ENCODE measurements at regions not wholly inside any gene's neighbourhood (a gene's known extent, or its start where the extent isn't known, plus 50 kb on each side); places are given as distances from the start of the nearest gene placed in this dataset.

GRCh38 chr21:35325953-35326352 is 276.9 kb upstream of the RUNX1 start:
- no peak overlapping the region for H3K4me3 ChIP-seq (ENCODE audit: low read depth, low read length)
- H3K4me1 ChIP-seq (ENCODE audit: control insufficient read depth, insufficient read depth, low read length, unreplicated experiment): peaks cover 29% of the 10 kb centered on the region
- H3K36me3 ChIP-seq (ENCODE audit: insufficient read depth, low read length): no peaks in the 10 kb centered on the region
- H2AFZ ChIP-seq (ENCODE audit: low read length, unreplicated experiment): no peak overlapping the region
- no peak overlapping the region for H3K27ac ChIP-seq (ENCODE audit: low read depth, low read length)
- H3K79me2 ChIP-seq (ENCODE audit: control insufficient read depth, insufficient read depth, low read length, unreplicated experiment): no peaks in the 10 kb centered on the region
- no peaks in the 10 kb centered on the region for H3K27me3 ChIP-seq (ENCODE audit: insufficient read depth, low read length)

- Histone ChIP-seq H3K27me3 (ENCODE audit: insufficient read depth, low read length) (no peaks in the 10 kb centered on the region), H3K4me1 (ENCODE audit: control insufficient read depth, insufficient read depth, low read length, unreplicated experiment) (peaks cover 29% of the 10 kb centered on the region), H2AFZ (ENCODE audit: low read length, unreplicated experiment) (peak overlapping the region; percentile 76), H3K4me3 (ENCODE audit: low read depth, low read length) (peak overlapping the region; percentile 54), H3K27ac (ENCODE audit: low read depth, low read length) (peak overlapping the region; percentile 95), H3K36me3 (ENCODE audit: insufficient read depth, low read length) (no peaks in the 10 kb centered on the region), H3K79me2 (ENCODE audit: control insufficient read depth, insufficient read depth, low read length, unreplicated experiment) (no peaks in the 10 kb centered on the region)
Observed at GRCh38 chr21:35324372-35325220, 275.5 kb upstream of the RUNX1 start.

- Histone ChIP-seq H3K4me1 (ENCODE audit: control insufficient read depth, insufficient read depth, low read length, unreplicated experiment) (peaks cover 29% of the 10 kb centered on the region), H3K79me2 (ENCODE audit: control insufficient read depth, insufficient read depth, low read length, unreplicated experiment) (no peaks in the 10 kb centered on the region), H3K36me3 (ENCODE audit: insufficient read depth, low read length) (no peaks in the 10 kb centered on the region), H3K27me3 (ENCODE audit: insufficient read depth, low read length) (no peaks in the 10 kb centered on the region), H3K4me3 (ENCODE audit: low read depth, low read length) (peak overlapping the region; percentile 54), H3K27ac (ENCODE audit: low read depth, low read length) (peak overlapping the region; percentile 95), H2AFZ (ENCODE audit: low read length, unreplicated experiment) (peak overlapping the region; percentile 76)
Observed at GRCh38 chr21:35323947-35324346, 274.8 kb upstream of the RUNX1 start.

GRCh38 chr21:35321322-35322200 is 272.5 kb upstream of the RUNX1 start:
- no peaks in the 10 kb centered on the region for H3K79me2 ChIP-seq (ENCODE audit: control insufficient read depth, insufficient read depth, low read length, unreplicated experiment)
- no peak overlapping the region for H2AFZ ChIP-seq (ENCODE audit: low read length, unreplicated experiment)
- H3K4me3 ChIP-seq (ENCODE audit: low read depth, low read length): no peak overlapping the region
- H3K4me1 ChIP-seq (ENCODE audit: control insufficient read depth, insufficient read depth, low read length, unreplicated experiment): peaks cover 38% of the 10 kb centered on the region
- H3K36me3 ChIP-seq (ENCODE audit: insufficient read depth, low read length): no peaks in the 10 kb centered on the region
- H3K27ac ChIP-seq (ENCODE audit: low read depth, low read length): no peak overlapping the region
- H3K27me3 ChIP-seq (ENCODE audit: insufficient read depth, low read length): no peaks in the 10 kb centered on the region

- H3K36me3 ChIP-seq (ENCODE audit: insufficient read depth, low read length): no peaks in the 10 kb centered on the region
- H3K79me2 ChIP-seq (ENCODE audit: control insufficient read depth, insufficient read depth, low read length, unreplicated experiment): no peaks in the 10 kb centered on the region
- H3K4me3 ChIP-seq (ENCODE audit: low read depth, low read length): no peak overlapping the region
- H3K27ac ChIP-seq (ENCODE audit: low read depth, low read length): no peak overlapping the region
- no peak overlapping the region for H2AFZ ChIP-seq (ENCODE audit: low read length, unreplicated experiment)
- no peaks in the 10 kb centered on the region for H3K27me3 ChIP-seq (ENCODE audit: insufficient read depth, low read length)
- peaks cover 29% of the 10 kb centered on the region for H3K4me1 ChIP-seq (ENCODE audit: control insufficient read depth, insufficient read depth, low read length, unreplicated experiment)
Observed at GRCh38 chr21:35319684-35320283, 270.7 kb upstream of the RUNX1 start.

- Histone ChIP-seq H2AFZ (ENCODE audit: low read length, unreplicated experiment) (no peak overlapping the region), H3K36me3 (ENCODE audit: insufficient read depth, low read length) (no peaks in the 10 kb centered on the region), H3K27ac (ENCODE audit: low read depth, low read length) (no peak overlapping the region), H3K4me1 (ENCODE audit: control insufficient read depth, insufficient read depth, low read length, unreplicated experiment) (peaks cover 12% of the 10 kb centered on the region), H3K27me3 (ENCODE audit: insufficient read depth, low read length) (no peaks in the 10 kb centered on the region), H3K79me2 (ENCODE audit: control insufficient read depth, insufficient read depth, low read length, unreplicated experiment) (no peaks in the 10 kb centered on the region), H3K4me3 (ENCODE audit: low read depth, low read length) (no peak overlapping the region)
Observed at GRCh38 chr21:35316933-35317332, 267.8 kb upstream of the RUNX1 start.

- no peaks in the 10 kb centered on the region for H3K36me3 ChIP-seq (ENCODE audit: insufficient read depth, low read length)
- H3K27ac ChIP-seq (ENCODE audit: low read depth, low read length): no peak overlapping the region
- H3K79me2 ChIP-seq (ENCODE audit: control insufficient read depth, insufficient read depth, low read length, unreplicated experiment): no peaks in the 10 kb centered on the region
- no peak overlapping the region for H2AFZ ChIP-seq (ENCODE audit: low read length, unreplicated experiment)
- H3K4me3 ChIP-seq (ENCODE audit: low read depth, low read length): no peak overlapping the region
- H3K4me1 ChIP-seq (ENCODE audit: control insufficient read depth, insufficient read depth, low read length, unreplicated experiment): peaks cover 14% of the 10 kb centered on the region
- H3K27me3 ChIP-seq (ENCODE audit: insufficient read depth, low read length): no peaks in the 10 kb centered on the region
Observed at GRCh38 chr21:35316456-35316855, 267.4 kb upstream of the RUNX1 start.

GRCh38 chr21:35314857-35315582 is 265.9 kb upstream of the RUNX1 start:
- H3K4me1 ChIP-seq (ENCODE audit: control insufficient read depth, insufficient read depth, low read length, unreplicated experiment): peaks cover 14% of the 10 kb centered on the region
- no peaks in the 10 kb centered on the region for H3K36me3 ChIP-seq (ENCODE audit: insufficient read depth, low read length)
- no peaks in the 10 kb centered on the region for H3K79me2 ChIP-seq (ENCODE audit: control insufficient read depth, insufficient read depth, low read length, unreplicated experiment)
- no peaks in the 10 kb centered on the region for H3K27me3 ChIP-seq (ENCODE audit: insufficient read depth, low read length)
- H2AFZ ChIP-seq (ENCODE audit: low read length, unreplicated experiment): no peak overlapping the region
- no peak overlapping the region for H3K4me3 ChIP-seq (ENCODE audit: low read depth, low read length)
- no peak overlapping the region for H3K27ac ChIP-seq (ENCODE audit: low read depth, low read length)

GRCh38 chr21:35311985-35312384 is 262.9 kb upstream of the RUNX1 start:
- H3K27ac ChIP-seq (ENCODE audit: low read depth, low read length): no peak overlapping the region
- H3K4me1 ChIP-seq (ENCODE audit: control insufficient read depth, insufficient read depth, low read length, unreplicated experiment): peaks cover 10% of the 10 kb centered on the region
- H3K36me3 ChIP-seq (ENCODE audit: insufficient read depth, low read length): no peaks in the 10 kb centered on the region
- no peaks in the 10 kb centered on the region for H3K27me3 ChIP-seq (ENCODE audit: insufficient read depth, low read length)
- H3K79me2 ChIP-seq (ENCODE audit: control insufficient read depth, insufficient read depth, low read length, unreplicated experiment): no peaks in the 10 kb centered on the region
- no peak overlapping the region for H3K4me3 ChIP-seq (ENCODE audit: low read depth, low read length)
- H2AFZ ChIP-seq (ENCODE audit: low read length, unreplicated experiment): no peak overlapping the region

GRCh38 chr21:35309316-35309715 is 260.2 kb upstream of the RUNX1 start:
- no peaks in the 10 kb centered on the region for H3K79me2 ChIP-seq (ENCODE audit: control insufficient read depth, insufficient read depth, low read length, unreplicated experiment)
- no peak overlapping the region for H3K4me3 ChIP-seq (ENCODE audit: low read depth, low read length)
- H3K4me1 ChIP-seq (ENCODE audit: control insufficient read depth, insufficient read depth, low read length, unreplicated experiment): peaks cover 4% of the 10 kb centered on the region
- H3K27ac ChIP-seq (ENCODE audit: low read depth, low read length): no peak overlapping the region
- no peaks in the 10 kb centered on the region for H3K27me3 ChIP-seq (ENCODE audit: insufficient read depth, low read length)
- no peak overlapping the region for H2AFZ ChIP-seq (ENCODE audit: low read length, unreplicated experiment)
- no peaks in the 10 kb centered on the region for H3K36me3 ChIP-seq (ENCODE audit: insufficient read depth, low read length)

Data from ACC112 (cell line).